Stomach (tissue), 8 donors: ENCODE measurements at regions not wholly inside any gene's neighbourhood (a gene's known extent, or its start where the extent isn't known, plus 50 kb on each side); places are given as distances from the start of the nearest gene placed in this dataset.

Experiments
- DNase-seq, 2 donors: peaks; one replicate each; pipeline versions ENCODE4 v3.0.0 to v3.0.0-alpha.2; 2013 to 2019
- H3K27ac ChIP-seq, 5 donors: fragments of 200-600 bp in 4 of 5; sonication (generic) in 4 of 5; one replicate each; pipeline ENCODE4 v1.5.1; 2013 to 2019; ENCODE audit warnings: mild to moderate bottlenecking in 1 of 5, moderate library complexity in 1 of 5
- H3K27me3 ChIP-seq, 3 donors: fragments of 200-600 bp; sonication (generic); one replicate each; pipeline ENCODE4 v1.5.1; 2017 to 2019; ENCODE audit warnings: mixed run types in 1 of 3
- H3K36me3 ChIP-seq, 4 donors: fragments of 200-600 bp; sonication (generic); 1 replicate in 3 of 4; 2 replicates in 1 of 4; pipeline ENCODE4 v1.5.1; 2016 to 2019
- H3K4me1 ChIP-seq, 4 donors: fragments of 200-600 bp; sonication (generic); one replicate each; pipeline ENCODE4 v1.5.1; 2016 to 2019
- H3K4me3 ChIP-seq, 4 donors: fragments of 200-600 bp; sonication (generic) in 3 of 4; one replicate each; pipeline ENCODE4 v1.5.1; 2016 to 2019; ENCODE audit warnings: mild to moderate bottlenecking in 1 of 4
- H3K9me3 ChIP-seq, 4 donors: fragments of 200-600 bp; sonication (generic); one replicate each; pipeline ENCODE4 v1.5.1; 2016 to 2019
- EP300 ChIP-seq: sonication (generic); formaldehyde crosslinking; IDR thresholded peaks from one replicate; pipeline ENCODE4 v1.6.1; 2017; ENCODE audit warnings: antibody characterized with exemption
- POLR2A ChIP-seq, 4 donors: fragments of 450-650 bp; IDR thresholded peaks; one replicate each; pipeline ENCODE4 v1.6.1; 2016; ENCODE audit warnings: antibody characterized with exemption in 4 of 4, control low read depth in 2 of 4, mild to moderate bottlenecking in 1 of 4, moderate library complexity in 1 of 4
- POLR2AphosphoS5 ChIP-seq, 3 donors: sonication (generic); formaldehyde crosslinking; IDR thresholded peaks; one replicate each; pipeline ENCODE4 v1.6.1; 2016; ENCODE audit warnings: antibody characterized with exemption in 3 of 3
- WGBS, 5 donors: extraction: QIAGEN DNeasy Blood & Tissue Kit in 3 of 5; methylation state at CpG; one replicate each; pipeline versions ENCODE4 v1.1.5 to v1.1.7; 2013 to 2018; 5-methylcytosine and 5-hydroxymethylcytosine counted together
- intact Hi-C: fragments of 100-400 bp; cut with DNase I; formaldehyde crosslinking; loops from one replicate; pipeline ENCODE4 v1.15.1; 2023; ENCODE audit warnings: low total_unique reads
- TF ChIP-seq, protein P1 (sequence below), 7 experiments: fragments of 450-650 bp in 4 of 7; fragments of 200-600 bp in 3 of 7; sonication (generic) in 3 of 7; IDR thresholded peaks; one replicate each; pipeline ENCODE4 v1.5.1; 2016 to 2019; ENCODE audit warnings: antibody characterized with exemption in 7 of 7, control low read depth in 2 of 7, mild to moderate bottlenecking in 1 of 7
- donor health status: healthy with polysubstance abuse.
- donor health status: Bipolar disorder and iron deficiency.
- donor health status: healthy.

DNA sequence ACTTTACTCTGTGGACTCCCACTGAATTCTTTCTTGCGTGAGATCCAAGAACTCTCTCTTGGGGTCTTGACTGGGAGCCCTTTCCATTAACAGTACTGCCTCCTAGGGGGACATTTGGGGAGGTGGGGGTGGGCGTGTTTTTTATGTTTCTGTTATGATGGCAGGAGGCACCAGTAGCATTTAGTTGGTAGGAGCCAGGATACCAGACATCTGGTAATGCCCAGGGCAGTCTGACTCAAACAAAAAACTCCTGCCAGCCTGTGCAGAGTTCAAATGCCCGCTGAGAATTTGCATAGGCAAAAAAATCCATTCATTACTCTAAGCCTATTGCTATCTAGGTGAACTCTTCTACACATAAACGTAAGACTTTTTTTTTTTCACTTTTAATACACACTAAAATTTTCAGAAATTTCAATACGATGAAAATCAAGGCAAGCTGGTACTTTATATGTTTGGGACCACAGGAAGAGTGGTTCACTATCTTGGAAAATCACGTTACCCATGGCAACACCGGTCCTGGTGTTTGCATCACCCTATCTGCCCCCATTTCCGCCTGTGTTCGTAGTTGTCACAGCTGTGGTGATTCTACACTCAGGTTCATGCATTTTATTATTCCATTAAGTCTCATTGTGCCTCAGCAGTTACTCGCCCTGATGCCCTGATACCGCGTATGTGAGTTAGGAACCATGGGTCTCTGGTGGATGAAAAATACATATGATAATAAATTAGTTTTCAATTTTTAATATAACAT, 121.1 kb upstream of the XYLT1 start:
- peaks cover 0 to 6% (median 4%) of the 10 kb centered on the region in 4 donors for H3K9me3 ChIP-seq
- H3K4me1 ChIP-seq, result no peaks in the 10 kb centered on the region
- H3K27ac ChIP-seq, result no peak overlapping the region
- intact Hi-C loops, result no loop called here
- DNase-seq, result peak in 1 of 2 donors; percentile 5
- no peak for TF ChIP-seq EP300
- no peak for TF ChIP-seq POLR2A (IDR thresholded peaks at IDR 0.05)
- TF ChIP-seq, protein P1, sequence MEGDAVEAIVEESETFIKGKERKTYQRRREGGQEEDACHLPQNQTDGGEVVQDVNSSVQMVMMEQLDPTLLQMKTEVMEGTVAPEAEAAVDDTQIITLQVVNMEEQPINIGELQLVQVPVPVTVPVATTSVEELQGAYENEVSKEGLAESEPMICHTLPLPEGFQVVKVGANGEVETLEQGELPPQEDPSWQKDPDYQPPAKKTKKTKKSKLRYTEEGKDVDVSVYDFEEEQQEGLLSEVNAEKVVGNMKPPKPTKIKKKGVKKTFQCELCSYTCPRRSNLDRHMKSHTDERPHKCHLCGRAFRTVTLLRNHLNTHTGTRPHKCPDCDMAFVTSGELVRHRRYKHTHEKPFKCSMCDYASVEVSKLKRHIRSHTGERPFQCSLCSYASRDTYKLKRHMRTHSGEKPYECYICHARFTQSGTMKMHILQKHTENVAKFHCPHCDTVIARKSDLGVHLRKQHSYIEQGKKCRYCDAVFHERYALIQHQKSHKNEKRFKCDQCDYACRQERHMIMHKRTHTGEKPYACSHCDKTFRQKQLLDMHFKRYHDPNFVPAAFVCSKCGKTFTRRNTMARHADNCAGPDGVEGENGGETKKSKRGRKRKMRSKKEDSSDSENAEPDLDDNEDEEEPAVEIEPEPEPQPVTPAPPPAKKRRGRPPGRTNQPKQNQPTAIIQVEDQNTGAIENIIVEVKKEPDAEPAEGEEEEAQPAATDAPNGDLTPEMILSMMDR (IDR thresholded peaks at IDR 0.05), result no peak
- TF ChIP-seq POLR2AphosphoS5 (IDR thresholded peaks at IDR 0.05), result no peak
- no peak overlapping the region for H3K4me3 ChIP-seq
- WGBS, 5 donors, result 68 to 77% (median 72%) methylated on average over 12 of the region's 12 CpGs
- no peaks in the 10 kb centered on the region for H3K36me3 ChIP-seq
- H3K27me3 ChIP-seq, result no peaks in the 10 kb centered on the region

DNA sequence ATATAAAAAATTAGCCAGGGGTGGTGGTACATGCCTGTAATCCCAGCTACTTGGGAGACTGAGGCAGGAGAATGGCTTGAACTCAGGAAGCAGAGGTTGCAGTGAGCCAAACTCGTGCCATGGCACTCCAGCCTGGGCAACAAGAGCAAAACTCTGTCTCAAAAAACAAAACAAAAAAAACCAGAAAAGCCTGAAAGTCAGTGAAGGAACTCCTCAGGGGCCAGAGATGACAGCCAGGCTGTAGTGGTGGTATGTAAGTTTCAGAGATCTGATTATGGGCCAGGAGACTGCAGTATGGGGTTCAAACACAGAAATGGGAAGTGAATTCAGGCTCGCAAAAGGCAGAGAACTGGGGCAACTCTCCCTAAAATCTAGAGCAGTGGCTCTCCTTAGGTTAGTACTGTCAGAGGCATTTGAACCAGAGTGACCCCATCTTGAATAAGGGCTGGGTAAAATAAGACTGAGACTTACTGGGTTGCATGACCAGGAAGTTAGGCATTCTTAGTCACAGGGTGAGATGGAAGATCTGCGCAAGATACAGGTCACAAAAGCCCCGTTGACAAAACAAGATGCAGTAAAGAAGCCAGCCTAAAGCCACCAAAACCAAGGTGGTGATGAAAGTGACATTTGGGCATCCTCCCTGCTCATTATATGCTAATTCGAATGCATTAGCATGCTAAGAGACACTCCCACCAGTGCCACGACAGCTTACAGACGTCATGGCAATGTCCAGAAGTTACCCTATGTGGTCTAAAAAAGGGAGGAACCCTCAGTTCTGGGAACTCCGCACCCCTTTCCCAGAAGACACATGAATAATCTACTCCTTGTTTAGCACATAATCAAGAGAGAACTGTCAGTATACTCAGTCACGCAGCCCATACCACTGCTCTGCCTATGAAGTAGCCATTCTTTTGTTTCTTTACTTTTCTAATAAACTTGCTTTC, 120.2 kb upstream of the XYLT1 start:
- WGBS, 5 donors, result 64 to 79% (median 73%) methylated on average over 9 of the region's 9 CpGs
- peak in 1 of 2 donors; percentile 14 for DNase-seq
- no peak for TF ChIP-seq POLR2A (IDR thresholded peaks at IDR 0.05)
- TF ChIP-seq, protein P1 (IDR thresholded peaks at IDR 0.05), result no peak
- TF ChIP-seq POLR2AphosphoS5 (IDR thresholded peaks at IDR 0.05), result no peak
- no peak for TF ChIP-seq EP300

DNA sequence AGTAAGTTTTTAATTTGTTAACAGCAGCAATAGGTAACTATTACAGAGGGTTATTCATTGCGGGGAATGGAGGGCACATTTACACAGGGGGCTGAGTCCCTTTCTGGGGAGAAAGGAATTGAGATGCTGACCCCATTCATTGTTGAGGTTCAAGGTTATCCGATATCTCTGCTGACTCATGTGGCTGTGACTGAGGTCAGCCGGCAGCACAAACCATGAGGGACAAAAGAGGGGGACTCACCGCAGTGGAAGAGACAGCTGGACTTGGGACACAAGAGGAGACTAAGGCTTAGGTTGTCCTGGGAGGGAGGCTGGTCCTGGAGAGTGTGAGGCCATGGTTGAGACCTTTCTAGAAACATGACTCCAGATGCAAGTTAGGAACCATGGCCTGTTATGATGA, 119.1 kb upstream of the XYLT1 start:
- TF ChIP-seq POLR2AphosphoS5 (IDR thresholded peaks at IDR 0.05) (no peak), POLR2A (IDR thresholded peaks at IDR 0.05) (no peak)
- no peaks in the 10 kb centered on the region for H3K27me3 ChIP-seq
- no peak overlapping the region for H3K27ac ChIP-seq
- intact Hi-C loops, result no loop called here
- no peak overlapping the region for H3K4me3 ChIP-seq
- DNase-seq, result no peak
- 30 to 63% (median 57%) methylated on average over 4 of the region's 4 CpGs for WGBS, 5 donors
- no peaks in the 10 kb centered on the region for H3K36me3 ChIP-seq
- peaks cover 0 to 8% (median 7%) of the 10 kb centered on the region in 4 donors for H3K9me3 ChIP-seq
- H3K4me1 ChIP-seq, result no peaks in the 10 kb centered on the region

More for the DNA sequence above, 120.2 kb upstream of the XYLT1 start:
- no peaks in the 10 kb centered on the region for H3K36me3 ChIP-seq
- intact Hi-C loops, result no loop called here
- H3K27me3 ChIP-seq, result no peaks in the 10 kb centered on the region
- no peaks in the 10 kb centered on the region for H3K4me1 ChIP-seq
- H3K9me3 ChIP-seq, result peaks cover 0 to 8% (median 7%) of the 10 kb centered on the region in 4 donors
- no peak overlapping the region for H3K27ac ChIP-seq
- no peak overlapping the region for H3K4me3 ChIP-seq

DNA sequence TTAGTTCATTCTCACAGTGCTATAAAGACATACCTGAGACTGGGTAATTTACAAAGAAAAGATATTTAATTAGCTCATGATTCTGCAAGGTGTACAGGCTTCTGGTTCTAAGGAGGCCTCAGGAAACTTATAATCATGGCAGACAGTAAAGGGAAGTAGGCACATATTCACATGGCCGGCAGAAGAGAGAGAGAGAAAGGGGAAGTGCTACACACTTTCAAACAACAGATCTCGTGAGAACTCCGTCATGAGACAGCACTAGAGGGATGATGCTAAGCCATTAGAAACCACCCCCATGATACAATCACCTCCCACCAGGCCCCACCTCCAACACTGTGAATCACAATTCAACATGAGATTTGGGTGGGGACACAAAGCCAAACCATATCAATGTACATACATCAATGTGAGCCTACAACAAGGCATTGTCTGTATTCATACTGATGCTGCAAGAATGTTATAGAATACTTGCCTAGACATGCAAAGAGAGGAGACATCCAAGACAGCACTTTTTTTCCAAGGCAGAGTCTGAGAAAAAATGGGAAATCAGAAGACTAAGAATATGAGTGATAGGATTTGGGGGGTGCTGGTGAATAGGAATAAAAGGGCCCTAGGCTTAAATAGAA, 114.8 kb upstream of the XYLT1 start:
- H3K27ac ChIP-seq, result no peak overlapping the region
- intact Hi-C loops, result no loop called here
- no peaks in the 10 kb centered on the region for H3K36me3 ChIP-seq
- no peaks in the 10 kb centered on the region for H3K27me3 ChIP-seq
- no peak for DNase-seq
- H3K4me3 ChIP-seq, result no peak overlapping the region
- 64 to 84% (median 80%) methylated on average over 3 of the region's 3 CpGs for WGBS, 5 donors
- TF ChIP-seq POLR2AphosphoS5 (IDR thresholded peaks at IDR 0.05) (no peak), POLR2A (IDR thresholded peaks at IDR 0.05) (no peak), EP300 (no peak)
- TF ChIP-seq, protein P1 (IDR thresholded peaks at IDR 0.05), result no peak
- peaks cover 0 to 11% (median 7%) of the 10 kb centered on the region in 4 donors for H3K9me3 ChIP-seq
- no peaks in the 10 kb centered on the region for H3K4me1 ChIP-seq
